ENCODE measurements at regions not wholly inside any gene's neighbourhood (a gene's known extent, or its start where the extent isn't known, plus 50 kb on each side); places are given as distances from the start of the nearest gene placed in this dataset.

GRCh38 chrY:19148783-19149182 lies 375.2 kb upstream of the HSFY2 start:
- no peak for DNase-seq (ENCODE audit: low read depth, low spot score)

GRCh38 chrY:19146296-19146695 lies 372.8 kb upstream of the HSFY2 start:
- peak; percentile 72 for DNase-seq (ENCODE audit: low read depth, low spot score)

- DNase-seq (ENCODE audit: low read depth, low spot score), result peak; percentile 75
Observed at GRCh38 chrY:19142093-19142492, 368.6 kb upstream of the HSFY2 start.

GRCh38 chrY:19140285-19140920 lies 366.9 kb upstream of the HSFY2 start:
- DNase-seq (ENCODE audit: low read depth, low spot score), result no peak

- no peak for DNase-seq (ENCODE audit: low read depth, low spot score)
Observed at GRCh38 chrY:19134426-19134825, 360.9 kb upstream of the HSFY2 start.

- DNase-seq (ENCODE audit: low read depth, low spot score), result no peak
Observed at GRCh38 chrY:19130569-19131358, 357.2 kb upstream of the HSFY2 start.

GRCh38 chrY:19126889-19127288 lies 353.4 kb upstream of the HSFY2 start:
- no peak for DNase-seq (ENCODE audit: low read depth, low spot score)

GRCh38 chrY:19124609-19125008 lies 351.1 kb upstream of the HSFY2 start:
- no peak for DNase-seq (ENCODE audit: low read depth, low spot score)

- no peak for DNase-seq (ENCODE audit: low read depth, low spot score)
Observed at GRCh38 chrY:19122450-19122849, 348.9 kb upstream of the HSFY2 start.

- no peak for DNase-seq (ENCODE audit: low read depth, low spot score)
Observed at GRCh38 chrY:19098349-19098748, 324.8 kb upstream of the HSFY2 start.

GRCh38 chrY:19095460-19095859 lies 321.9 kb upstream of the HSFY2 start:
- no peak for DNase-seq (ENCODE audit: low read depth, low spot score)

- no peak for DNase-seq (ENCODE audit: low read depth, low spot score)
Observed at GRCh38 chrY:19083006-19083405, 309.5 kb upstream of the HSFY2 start.

- DNase-seq (ENCODE audit: low read depth, low spot score), result no peak
Observed at GRCh38 chrY:19077698-19078113, 304.2 kb upstream of the HSFY2 start.

GRCh38 chrY:19076846-19077697 lies 303.5 kb upstream of the HSFY2 start:
- DNase-seq (ENCODE audit: low read depth, low spot score), result peak; percentile 47

- no peak for DNase-seq (ENCODE audit: low read depth, low spot score)
Observed at GRCh38 chrY:19075471-19076253, 302.1 kb upstream of the HSFY2 start.

GRCh38 chrY:19067435-19067834 lies 293.9 kb upstream of the HSFY2 start:
- no peak for DNase-seq (ENCODE audit: low read depth, low spot score)

GRCh38 chrY:19066447-19067190 lies 293.1 kb upstream of the HSFY2 start:
- DNase-seq (ENCODE audit: low read depth, low spot score), result no peak

GRCh38 chrY:19065119-19065518 lies 291.6 kb upstream of the HSFY2 start:
- DNase-seq (ENCODE audit: low read depth, low spot score), result no peak

GRCh38 chrY:19059733-19060132 lies 286.2 kb upstream of the HSFY2 start:
- DNase-seq (ENCODE audit: low read depth, low spot score), result no peak

- DNase-seq (ENCODE audit: low read depth, low spot score), result no peak
Observed at GRCh38 chrY:19058831-19059370, 285.4 kb upstream of the HSFY2 start.

- DNase-seq (ENCODE audit: low read depth, low spot score), result no peak
Observed at GRCh38 chrY:19056138-19056469, 282.6 kb upstream of the HSFY2 start.
